DND-41 (cell line): ENCODE measurements at regions not wholly inside any gene's neighbourhood (a gene's known extent, or its start where the extent isn't known, plus 50 kb on each side); places are given as distances from the start of the nearest gene placed in this dataset.

Experiments used
- ATAC-seq: fragments of 200-7000 bp; cut with Tn5 transposase; 3 replicates; pipeline ENCODE4 v1.9.1; 2021; ENCODE audit warnings: low read depth; ENCODE audit not compliant: insufficient read depth
- DNase-seq: peaks from one replicate; pipeline ENCODE4 v3.0.0-alpha.2; 2020
- H2AFZ ChIP-seq: 2 replicates; pipeline ENCODE4 v1.6.0; 2012; ENCODE audit warnings: low read depth, low read length
- H3K27ac ChIP-seq: 2 replicates; pipeline ENCODE4 v1.5.1; 2012; ENCODE audit warnings: low read length, inconsistent platforms
- H3K27me3 ChIP-seq: fragments of 200-600 bp; sonication (generic); 2 replicates; pipeline ENCODE4 v1.6.0; 2012; ENCODE audit warnings: low read length, mild to moderate bottlenecking, inconsistent platforms; ENCODE audit not compliant: insufficient read depth, poor library complexity
- H3K36me3 ChIP-seq: 2 replicates; pipeline ENCODE4 v1.5.1; 2012; ENCODE audit warnings: low read length, inconsistent platforms; ENCODE audit not compliant: insufficient read depth
- H3K4me1 ChIP-seq: 2 replicates; pipeline ENCODE4 v1.5.1; 2012; ENCODE audit warnings: mild to moderate bottlenecking, low read length; ENCODE audit not compliant: insufficient read depth
- H3K4me2 ChIP-seq: 2 replicates; pipeline ENCODE4 v1.6.0; 2012; ENCODE audit warnings: mild to moderate bottlenecking, moderate library complexity, low read length, inconsistent platforms; ENCODE audit not compliant: insufficient read depth
- H3K4me3 ChIP-seq, 2 experiments: fragments of 200-600 bp in 1 of 2; shearing (Covaris generic) in 1 of 2; 2 replicates each; pipeline ENCODE4 v1.5.1; 2012 to 2016; ENCODE audit warnings: inconsistent platforms in 2 of 2, low read length in 2 of 2, mild to moderate bottlenecking in 2 of 2, low read depth in 1 of 2, moderate library complexity in 1 of 2
- H3K79me2 ChIP-seq: 2 replicates; pipeline ENCODE4 v1.6.0; 2012; ENCODE audit warnings: low read length, inconsistent platforms; ENCODE audit not compliant: insufficient read depth
- H3K9ac ChIP-seq: 2 replicates; pipeline ENCODE4 v1.6.0; 2012; ENCODE audit warnings: low read depth, mild to moderate bottlenecking, inconsistent platforms, low read length, moderate library complexity
- H3K9me3 ChIP-seq: 2 replicates; pipeline ENCODE4 v1.5.1; 2012; ENCODE audit warnings: low read length, moderate library complexity, mild to moderate bottlenecking, inconsistent platforms; ENCODE audit not compliant: insufficient read depth, severe bottlenecking
- H4K20me1 ChIP-seq: 2 replicates; pipeline ENCODE4 v1.6.0; 2012; ENCODE audit warnings: low read length; ENCODE audit not compliant: insufficient read depth
- EZH2 ChIP-seq: IDR thresholded peaks from 3 replicates; pipeline ENCODE4 v1.6.1; 2012; ENCODE audit warnings: borderline replicate concordance, low read depth, mild to moderate bottlenecking, moderate library complexity, low read length, inconsistent platforms; ENCODE audit not compliant: severe bottlenecking
- TF ChIP-seq, protein P1 (sequence below): IDR thresholded peaks from 2 replicates; pipeline ENCODE4 v1.5.1; 2012; ENCODE audit warnings: borderline replicate concordance, low read length, moderate library complexity, mild to moderate bottlenecking; ENCODE audit not compliant: poor library complexity, severe bottlenecking; ENCODE audit errors: extremely low read depth

GRCh38 chr12:65705380-65705876 lies 118.9 kb upstream of the HMGA2 start:
- DNase-seq, result no peak
- TF ChIP-seq EZH2, result no peak
- TF ChIP-seq, protein P1, sequence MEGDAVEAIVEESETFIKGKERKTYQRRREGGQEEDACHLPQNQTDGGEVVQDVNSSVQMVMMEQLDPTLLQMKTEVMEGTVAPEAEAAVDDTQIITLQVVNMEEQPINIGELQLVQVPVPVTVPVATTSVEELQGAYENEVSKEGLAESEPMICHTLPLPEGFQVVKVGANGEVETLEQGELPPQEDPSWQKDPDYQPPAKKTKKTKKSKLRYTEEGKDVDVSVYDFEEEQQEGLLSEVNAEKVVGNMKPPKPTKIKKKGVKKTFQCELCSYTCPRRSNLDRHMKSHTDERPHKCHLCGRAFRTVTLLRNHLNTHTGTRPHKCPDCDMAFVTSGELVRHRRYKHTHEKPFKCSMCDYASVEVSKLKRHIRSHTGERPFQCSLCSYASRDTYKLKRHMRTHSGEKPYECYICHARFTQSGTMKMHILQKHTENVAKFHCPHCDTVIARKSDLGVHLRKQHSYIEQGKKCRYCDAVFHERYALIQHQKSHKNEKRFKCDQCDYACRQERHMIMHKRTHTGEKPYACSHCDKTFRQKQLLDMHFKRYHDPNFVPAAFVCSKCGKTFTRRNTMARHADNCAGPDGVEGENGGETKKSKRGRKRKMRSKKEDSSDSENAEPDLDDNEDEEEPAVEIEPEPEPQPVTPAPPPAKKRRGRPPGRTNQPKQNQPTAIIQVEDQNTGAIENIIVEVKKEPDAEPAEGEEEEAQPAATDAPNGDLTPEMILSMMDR, result no peak

DNA sequence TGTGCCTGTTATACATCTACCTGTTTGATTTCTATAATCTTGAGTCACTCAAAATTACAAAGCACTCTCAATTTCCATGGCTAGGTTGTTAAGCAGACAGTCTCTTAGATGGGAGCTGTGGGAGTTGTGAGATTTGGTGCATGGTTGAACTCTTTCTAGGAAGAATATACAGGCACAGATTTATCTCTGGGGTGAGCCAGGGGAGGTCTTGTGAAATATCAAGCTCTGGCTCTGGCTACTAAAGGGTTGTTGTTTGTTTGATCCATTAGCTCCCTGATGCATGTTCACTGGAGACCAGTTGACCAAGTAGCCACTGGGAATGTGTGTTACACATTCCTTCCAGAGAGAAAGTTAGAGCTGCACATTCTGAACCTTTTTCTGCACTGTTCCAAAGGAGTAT lies 117.2 kb upstream of the HMGA2 start:
- Histone ChIP-seq H3K27ac (no peak overlapping the region), H3K9me3 (peaks cover 2% of the 10 kb centered on the region), H3K9ac (no peak overlapping the region), H4K20me1 (no peaks in the 10 kb centered on the region), H2AFZ (no peak overlapping the region), H3K27me3 (no peaks in the 10 kb centered on the region), H3K4me1 (no peaks in the 10 kb centered on the region), H3K4me2 (no peak overlapping the region), H3K4me3 (no peak overlapping the region), H3K79me2 (no peaks in the 10 kb centered on the region), H3K36me3 (no peaks in the 10 kb centered on the region)
- ATAC-seq (no peak), DNase-seq (no peak)
- TF ChIP-seq EZH2, result no peak
- TF ChIP-seq, protein P1, result no peak

More at GRCh38 chr12:65705380-65705876, 118.9 kb upstream of the HMGA2 start:
- Histone ChIP-seq H3K4me2 (no peak overlapping the region), H3K9ac (no peak overlapping the region), H3K27ac (no peak overlapping the region), H3K27me3 (no peaks in the 10 kb centered on the region), H3K36me3 (no peaks in the 10 kb centered on the region), H3K4me3 (no peak overlapping the region), H3K79me2 (no peaks in the 10 kb centered on the region), H3K4me1 (no peaks in the 10 kb centered on the region), H4K20me1 (no peaks in the 10 kb centered on the region), H3K9me3 (peaks cover 2% of the 10 kb centered on the region), H2AFZ (no peak overlapping the region)
- no peak for ATAC-seq

DNA sequence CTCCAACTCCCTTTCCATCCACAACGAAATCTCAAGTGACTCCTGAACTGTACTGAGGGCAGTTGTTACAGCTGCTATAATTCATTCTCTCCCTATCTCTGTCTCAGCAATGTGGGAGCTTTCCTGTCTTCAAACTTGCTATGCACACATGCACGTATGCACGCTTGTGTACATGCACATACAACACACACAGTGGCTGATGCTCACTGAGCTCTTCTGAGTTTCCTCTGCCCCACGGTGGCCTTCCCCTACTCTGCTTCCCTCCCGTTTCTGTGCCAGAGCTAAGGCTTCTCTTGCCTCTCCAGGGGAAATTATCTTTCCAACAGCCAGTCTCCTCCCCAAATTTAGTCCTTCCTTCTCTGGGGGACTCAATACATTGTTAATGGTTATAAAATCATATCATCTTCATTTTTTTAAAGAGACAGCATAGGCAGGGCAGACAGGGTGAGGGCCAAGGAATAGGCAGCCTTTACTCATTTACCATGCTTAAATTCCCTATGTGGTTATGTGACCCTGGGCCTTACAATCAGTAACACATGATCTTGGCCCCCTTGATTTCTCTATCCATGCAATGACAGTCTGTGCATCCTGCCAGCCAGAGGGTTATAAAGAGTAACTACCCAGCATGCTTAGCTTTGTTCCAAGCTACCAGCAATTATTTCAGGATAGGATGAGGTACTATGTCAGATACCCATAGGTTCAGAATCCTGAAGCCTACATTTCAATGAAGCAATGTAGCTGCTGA lies 111.9 kb upstream of the HMGA2 start:
- TF ChIP-seq EZH2, result no peak
- TF ChIP-seq, protein P1, result no peak
- no peaks in the 10 kb centered on the region for H3K36me3 ChIP-seq
- H4K20me1 ChIP-seq, result no peaks in the 10 kb centered on the region
- DNase-seq (no peak), ATAC-seq (no peak)
- H3K4me2 ChIP-seq, result no peak overlapping the region
- H3K27me3 ChIP-seq, result no peaks in the 10 kb centered on the region
- no peak overlapping the region for H3K4me3 ChIP-seq
- H3K79me2 ChIP-seq, result no peaks in the 10 kb centered on the region
- no peak overlapping the region for H3K9ac ChIP-seq
- no peaks in the 10 kb centered on the region for H3K4me1 ChIP-seq
- H3K27ac ChIP-seq, result no peak overlapping the region
- no peaks in the 10 kb centered on the region for H3K9me3 ChIP-seq
- H2AFZ ChIP-seq, result no peak overlapping the region
